NCI-H345 treated with DMSO at 0.1 percent for 48 hours (cell line): ENCODE measurements at regions not wholly inside any gene's neighbourhood (a gene's known extent, or its start where the extent isn't known, plus 50 kb on each side); places are given as distances from the start of the nearest gene placed in this dataset.

ENCODE experiments used
- DNase-seq: peaks from one replicate; lab custom pipeline; 2025; ENCODE audit not compliant: unreplicated experiment; lab: John Stamatoyannopoulos, UW

GRCh38 chr4:71151054-71151453, 157.6 kb downstream of the DCK start:
- DNase-seq, result no peak

DNA sequence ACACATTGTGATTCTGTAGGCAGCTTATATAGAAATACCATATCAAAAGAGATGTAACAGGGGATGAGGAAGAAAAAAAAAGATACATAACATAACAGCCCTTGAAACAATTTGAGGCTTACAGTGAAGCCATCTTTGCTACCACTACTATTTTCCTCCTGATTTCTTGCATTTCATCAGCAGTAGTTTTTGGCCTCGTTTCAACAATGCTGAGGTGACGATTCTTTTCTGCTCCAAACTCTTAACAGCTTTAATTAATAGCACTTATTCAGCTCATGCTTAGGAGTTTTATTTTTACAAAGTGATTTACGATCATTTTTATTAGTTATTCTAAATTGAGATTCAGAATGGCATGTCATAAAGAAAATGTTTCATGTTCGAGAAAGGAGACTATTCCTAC, 163.2 kb downstream of the DCK start:
- DNase-seq, result no peak

DNA sequence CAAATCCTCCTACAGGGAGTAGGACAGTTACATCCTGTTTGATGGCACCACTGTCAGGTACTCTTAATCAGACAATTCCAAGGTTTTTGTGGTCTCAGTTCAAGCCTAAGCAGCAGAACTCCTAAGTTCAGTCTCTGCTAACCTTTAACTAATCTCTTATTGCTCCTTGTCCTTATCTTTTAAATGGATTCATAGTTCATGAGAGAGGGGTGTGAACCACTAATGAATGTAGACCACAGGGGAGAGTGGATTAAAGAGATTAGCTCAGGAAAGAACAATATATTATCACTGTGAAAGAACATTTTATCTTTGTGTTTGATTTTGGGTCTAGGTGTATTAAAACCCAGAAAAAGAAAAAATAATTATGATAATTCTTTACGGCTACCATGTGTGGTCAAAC, 168.9 kb downstream of the DCK start:
- no peak for DNase-seq

DNA sequence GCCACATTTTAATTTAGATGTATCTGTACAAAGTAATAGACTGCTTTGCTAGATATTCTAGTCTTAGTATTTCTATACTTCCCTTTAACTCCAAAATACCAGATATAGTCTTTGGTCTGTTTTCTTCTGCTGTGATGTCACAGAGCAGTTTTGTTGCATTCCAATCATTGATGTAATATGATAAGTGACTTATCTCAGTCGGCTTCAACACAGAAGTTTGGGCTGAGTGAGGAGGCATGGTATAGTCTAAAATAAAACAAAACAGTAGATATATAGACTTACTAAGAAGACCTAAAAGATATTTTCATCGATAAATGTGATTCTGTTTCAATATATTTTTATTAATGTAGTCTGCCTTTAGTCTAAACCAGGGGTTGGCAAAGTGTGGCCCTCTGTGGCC, 169.9 kb downstream of the DCK start:
- no peak for DNase-seq

DNA sequence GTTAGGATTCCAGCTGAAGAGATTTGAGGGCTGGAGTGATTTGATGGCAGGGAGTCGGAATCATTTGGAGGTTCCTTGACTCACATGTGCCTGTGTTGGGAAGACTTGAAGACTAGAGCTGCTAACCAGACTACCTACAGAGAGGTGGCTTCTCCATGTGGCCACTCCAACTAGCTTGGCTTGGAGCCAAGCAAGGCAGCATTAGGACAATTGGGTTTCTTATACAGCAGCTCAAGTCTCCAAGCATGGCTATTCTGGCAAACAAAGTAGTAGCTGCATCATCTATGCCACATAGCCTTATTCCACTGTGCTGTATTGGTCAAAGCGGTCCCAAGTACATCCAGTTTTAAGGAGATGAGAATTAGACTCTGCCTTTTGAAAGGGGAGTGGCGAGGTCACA, 171.7 kb upstream of the SLC4A4 start:
- DNase-seq, result no peak

- no peak for DNase-seq
These were observed 167.2 kb upstream of the SLC4A4 start for GRCh38 chr4:71171592-71171991.

DNA sequence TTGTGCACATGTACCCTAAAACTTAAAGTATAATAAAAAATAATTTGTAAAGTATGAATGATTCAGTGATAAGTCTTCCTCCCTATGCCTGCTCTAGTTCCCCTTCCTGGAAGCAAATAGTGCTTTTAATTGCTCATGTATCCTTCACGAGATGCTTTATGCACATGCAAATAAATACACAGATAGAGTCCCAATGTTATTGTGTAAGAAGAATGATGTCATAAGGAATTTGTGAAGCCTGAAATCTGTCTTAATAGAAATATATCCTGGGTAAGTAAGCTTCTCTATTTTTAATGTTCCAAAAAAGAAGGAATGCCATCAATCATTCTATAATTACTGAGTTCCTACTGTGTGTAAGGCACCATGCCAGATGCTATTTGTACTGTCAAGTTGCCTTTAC, 157.5 kb upstream of the SLC4A4 start:
- DNase-seq, result no peak

- DNase-seq, result peak; percentile 30
These were observed 154.5 kb upstream of the SLC4A4 start for GRCh38 chr4:71184195-71184781.

GRCh38 chr4:71185037-71185436, 153.8 kb upstream of the SLC4A4 start:
- no peak for DNase-seq

GRCh38 chr4:71186257-71186565, 152.6 kb upstream of the SLC4A4 start:
- no peak for DNase-seq

GRCh38 chr4:71186566-71187403, 152.0 kb upstream of the SLC4A4 start:
- DNase-seq, result peak; percentile 34

DNA sequence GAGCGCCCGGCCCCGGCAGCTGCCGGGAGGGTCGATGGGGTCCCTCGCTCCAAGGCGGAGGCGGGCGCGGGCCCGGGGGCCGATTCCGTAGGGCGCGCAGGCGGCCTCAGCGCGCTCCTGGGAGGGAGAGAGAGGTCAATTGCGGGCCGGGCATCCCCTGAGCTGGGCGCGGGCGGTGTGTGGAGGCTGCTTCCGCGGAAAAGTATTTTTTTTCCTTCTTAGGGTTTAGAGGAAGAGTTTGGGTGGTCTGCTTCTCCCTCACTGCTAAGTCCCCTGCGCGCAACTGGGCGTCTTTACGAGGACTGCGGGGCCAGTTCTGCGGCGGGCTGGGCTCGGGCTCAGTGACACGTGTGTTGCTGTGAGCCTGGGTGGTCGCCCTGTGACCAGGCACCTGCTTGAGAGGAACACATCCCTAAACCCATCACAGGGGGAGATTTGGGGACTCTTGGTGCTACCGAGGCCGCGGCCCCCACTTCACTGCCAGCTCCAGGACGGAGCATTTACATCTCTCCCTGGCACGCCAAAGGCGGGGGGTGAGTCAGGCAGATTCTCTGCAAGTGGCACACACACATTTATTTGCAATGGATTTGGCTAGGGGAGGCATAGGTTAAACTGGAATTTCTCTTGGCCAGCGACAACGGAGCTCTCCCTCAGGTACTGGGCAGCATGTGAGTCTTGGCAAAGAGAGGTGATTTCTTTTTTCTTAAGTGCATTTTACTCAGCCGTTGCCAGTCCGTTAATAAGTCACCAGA, 151.2 kb upstream of the SLC4A4 start:
- DNase-seq, result peak; percentile 23

DNA sequence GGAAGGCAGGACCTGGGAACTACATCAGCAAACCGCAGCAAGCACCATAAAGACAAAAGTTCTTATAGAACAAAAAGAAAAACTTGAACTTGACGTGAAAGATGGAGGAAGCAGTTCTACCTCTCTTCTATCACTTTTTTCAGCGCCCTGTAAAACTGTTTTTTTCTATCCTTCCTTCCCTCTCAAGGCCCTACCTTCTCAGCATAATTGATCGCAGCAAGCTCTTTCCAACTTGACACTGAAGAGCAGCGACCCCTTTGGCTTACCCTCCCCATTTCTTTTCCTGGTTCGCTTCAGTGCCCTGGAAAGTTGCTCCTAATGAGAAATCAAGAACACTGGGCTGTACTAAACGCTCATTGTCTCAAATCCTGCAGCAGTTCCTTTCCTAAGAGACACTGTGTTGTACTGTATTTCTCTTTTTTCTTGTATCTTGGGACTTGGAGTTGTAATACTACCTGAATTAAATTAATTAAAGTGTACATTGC, 150.6 kb upstream of the SLC4A4 start:
- DNase-seq, result peak; percentile 10

DNA sequence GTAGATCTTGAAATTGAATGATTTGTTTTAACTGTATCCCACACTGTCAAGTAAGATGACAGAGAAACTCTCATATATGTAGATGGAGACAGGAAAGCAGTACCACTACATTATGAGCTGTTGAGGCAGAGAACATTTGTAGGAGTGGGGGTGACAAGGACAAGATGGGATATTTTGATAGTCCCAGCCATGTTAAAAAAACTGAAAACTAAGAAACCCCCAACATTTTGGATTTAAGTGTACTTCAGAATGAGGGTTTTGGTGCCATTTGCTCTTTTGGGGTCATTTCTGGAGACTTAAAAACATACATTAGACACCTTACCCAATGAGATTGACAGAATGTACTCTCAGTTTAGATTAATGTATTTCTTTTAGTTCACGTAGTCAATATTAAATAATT, 149.9 kb upstream of the SLC4A4 start:
- DNase-seq, result no peak

- DNase-seq, result no peak
These were observed 149.3 kb upstream of the SLC4A4 start for GRCh38 chr4:71189471-71189870.

DNA sequence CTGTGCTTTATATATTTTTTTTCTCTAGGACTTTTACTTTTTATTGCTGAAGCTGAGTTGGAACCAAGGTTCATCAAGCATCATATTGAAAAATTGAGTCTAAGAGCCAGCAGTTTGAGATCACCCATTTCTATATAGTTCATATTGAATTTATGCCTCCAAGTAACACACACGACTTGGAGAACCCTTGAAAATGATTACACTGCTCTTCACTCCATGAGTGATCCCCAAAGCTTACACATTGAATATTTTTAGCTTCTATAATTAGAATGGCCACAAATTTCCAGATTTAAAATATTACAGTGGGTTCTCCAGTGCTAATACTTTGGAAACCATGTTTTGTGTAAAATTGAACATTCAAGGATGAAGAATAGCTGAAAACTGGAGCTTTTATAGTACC, 144.4 kb upstream of the SLC4A4 start:
- DNase-seq, result no peak

DNA sequence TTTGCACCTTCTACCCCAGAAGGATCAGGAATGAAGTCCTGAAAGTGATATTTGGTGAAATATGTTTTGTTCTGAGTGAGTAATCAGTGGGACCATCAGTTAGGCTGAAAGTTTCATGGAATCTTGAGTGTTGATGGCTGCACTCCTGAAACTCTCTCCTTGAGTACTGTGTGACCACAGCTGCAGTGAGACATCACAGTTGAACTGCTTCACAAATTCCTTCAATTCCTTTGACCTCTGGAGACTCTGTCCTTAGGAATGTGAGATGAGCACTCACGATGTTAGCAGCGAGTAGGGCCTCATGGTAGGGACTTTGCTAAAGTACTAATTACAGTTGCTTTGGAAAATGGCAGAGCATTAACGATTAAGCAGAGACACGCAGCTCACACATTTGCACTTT, 142.9 kb upstream of the SLC4A4 start:
- no peak for DNase-seq

GRCh38 chr4:71198958-71199357, 139.9 kb upstream of the SLC4A4 start:
- DNase-seq, result no peak

GRCh38 chr4:71201057-71201456, 137.8 kb upstream of the SLC4A4 start:
- DNase-seq, result no peak

DNA sequence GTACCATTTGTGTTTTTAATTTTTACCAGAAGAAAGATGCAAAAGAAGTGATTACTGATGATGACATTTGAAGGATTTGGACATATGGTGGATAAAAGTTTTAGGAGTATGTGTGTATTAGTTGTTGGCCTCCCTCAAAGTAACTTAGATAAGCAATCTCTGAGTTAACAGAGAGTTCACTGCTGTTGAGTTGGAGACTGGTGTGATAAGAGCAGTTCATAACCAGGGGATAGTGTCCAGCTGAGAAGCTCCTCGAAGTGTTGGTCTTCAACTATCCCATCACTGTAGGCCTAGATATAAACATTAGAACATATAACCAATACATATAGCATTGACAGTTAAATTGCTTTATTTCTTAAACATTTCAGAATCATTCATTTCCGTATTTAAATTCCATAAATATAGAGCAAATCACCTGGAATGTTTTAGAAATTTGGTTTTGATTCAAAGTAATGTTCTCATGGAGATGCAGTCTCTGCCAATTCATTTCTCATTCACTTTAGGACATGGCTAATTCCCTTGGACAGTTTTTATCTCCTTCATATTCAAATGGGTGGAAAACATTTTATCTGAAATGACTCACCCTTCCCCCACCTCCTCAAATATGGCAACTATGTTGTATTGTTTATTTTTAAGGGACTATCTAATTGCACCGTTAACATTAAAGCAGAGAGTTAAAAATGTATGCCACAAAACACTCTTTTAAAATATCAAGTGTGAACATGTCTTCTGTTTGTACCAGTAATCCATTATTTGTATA, 136.8 kb upstream of the SLC4A4 start:
- no peak for DNase-seq

- DNase-seq, result no peak
These were observed 136.1 kb upstream of the SLC4A4 start for GRCh38 chr4:71202705-71203104.
